22Rv1 (cell line): ENCODE measurements at regions not wholly inside any gene's neighbourhood (a gene's known extent, or its start where the extent isn't known, plus 50 kb on each side); places are given as distances from the start of the nearest gene placed in this dataset.

Experiments
- H3K27ac ChIP-seq: fragments of 450-650 bp; 2 replicates; pipeline ENCODE4 v1.5.1; 2017
- CTCF ChIP-seq: fragments of 450-650 bp; IDR thresholded peaks from 2 replicates; pipeline ENCODE4 v1.5.1; 2017; ENCODE audit warnings: mild to moderate bottlenecking
- ZFX ChIP-seq: fragments of 450-650 bp; IDR thresholded peaks from 2 replicates; pipeline ENCODE4 v1.6.1; 2017; ENCODE audit warnings: antibody characterized with exemption, borderline replicate concordance

DNA sequence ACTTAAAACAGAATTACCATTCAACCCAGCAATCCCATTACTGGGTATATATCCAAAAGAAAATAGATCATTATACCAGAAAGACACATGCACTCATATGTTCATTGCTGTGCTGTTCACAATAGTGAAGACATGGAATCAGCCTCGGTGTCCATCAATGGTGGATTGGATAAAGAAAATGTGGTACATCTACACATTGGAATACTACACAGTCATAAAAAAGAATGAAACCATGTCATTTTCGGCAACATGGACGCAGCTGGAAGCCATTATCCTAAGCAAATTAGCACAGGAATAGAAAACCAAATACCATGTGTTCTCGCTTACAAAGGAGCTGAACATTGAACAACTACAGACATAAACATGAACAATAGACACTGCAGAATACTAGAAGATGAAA is 244.8 kb upstream of the PROX1 start:
- TF ChIP-seq CTCF (no peak), ZFX (no peak)
- H3K27ac ChIP-seq, result no peak overlapping the region

DNA sequence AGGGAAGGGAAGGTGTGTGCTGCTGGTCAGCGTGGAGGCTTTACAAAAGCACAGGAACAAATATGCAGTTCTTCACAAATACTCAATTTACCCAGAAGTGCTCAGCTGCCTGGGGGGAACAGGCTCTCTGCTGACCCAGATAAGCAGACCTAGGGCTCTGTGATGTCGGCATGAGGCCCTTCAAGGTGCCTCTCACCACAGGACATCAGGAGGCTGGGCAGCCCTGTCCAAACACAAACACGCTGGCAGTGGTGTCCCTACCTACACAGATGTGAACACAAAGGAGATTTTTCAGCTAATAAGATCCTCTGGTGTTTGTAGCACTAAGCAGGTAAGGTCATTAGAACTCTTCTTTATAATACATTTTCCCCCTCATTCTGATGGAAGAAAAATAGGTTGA is 243.0 kb upstream of the PROX1 start:
- no peak for TF ChIP-seq ZFX
- no peak for TF ChIP-seq CTCF
- H3K27ac ChIP-seq, result no peak overlapping the region

DNA sequence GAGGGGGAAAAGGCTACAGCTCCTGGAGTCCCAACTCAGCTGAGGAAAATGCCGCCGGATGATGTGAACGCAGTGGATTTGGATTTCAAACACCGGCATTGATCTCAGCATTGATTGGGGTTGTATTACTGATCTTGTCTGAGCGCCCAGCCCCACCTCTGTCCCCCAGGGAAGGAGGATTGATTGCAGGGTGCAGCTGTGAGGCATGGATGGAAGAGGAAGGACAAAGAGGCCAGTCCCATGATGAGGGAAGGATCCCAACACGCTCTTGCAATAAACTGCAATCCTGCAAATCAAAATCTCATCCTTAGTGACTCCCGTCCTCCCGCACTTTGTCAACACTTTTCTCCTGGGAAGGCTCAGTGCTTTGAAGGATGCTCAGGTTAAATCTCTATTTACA is 242.3 kb upstream of the PROX1 start:
- TF ChIP-seq ZFX, result no peak
- no peak for TF ChIP-seq CTCF
- no peak overlapping the region for H3K27ac ChIP-seq

GRCh38 chr1:213749558-213749957 is 238.2 kb upstream of the PROX1 start:
- TF ChIP-seq ZFX (no peak), CTCF (no peak)
- no peak overlapping the region for H3K27ac ChIP-seq

- no peak overlapping the region for H3K27ac ChIP-seq
- TF ChIP-seq ZFX (no peak), CTCF (no peak)
These were observed 237.3 kb upstream of the PROX1 start for GRCh38 chr1:213750231-213751063.

- no peak for TF ChIP-seq ZFX
- no peak for TF ChIP-seq CTCF
These were observed 236.7 kb upstream of the PROX1 start for GRCh38 chr1:213751064-213751397.

DNA sequence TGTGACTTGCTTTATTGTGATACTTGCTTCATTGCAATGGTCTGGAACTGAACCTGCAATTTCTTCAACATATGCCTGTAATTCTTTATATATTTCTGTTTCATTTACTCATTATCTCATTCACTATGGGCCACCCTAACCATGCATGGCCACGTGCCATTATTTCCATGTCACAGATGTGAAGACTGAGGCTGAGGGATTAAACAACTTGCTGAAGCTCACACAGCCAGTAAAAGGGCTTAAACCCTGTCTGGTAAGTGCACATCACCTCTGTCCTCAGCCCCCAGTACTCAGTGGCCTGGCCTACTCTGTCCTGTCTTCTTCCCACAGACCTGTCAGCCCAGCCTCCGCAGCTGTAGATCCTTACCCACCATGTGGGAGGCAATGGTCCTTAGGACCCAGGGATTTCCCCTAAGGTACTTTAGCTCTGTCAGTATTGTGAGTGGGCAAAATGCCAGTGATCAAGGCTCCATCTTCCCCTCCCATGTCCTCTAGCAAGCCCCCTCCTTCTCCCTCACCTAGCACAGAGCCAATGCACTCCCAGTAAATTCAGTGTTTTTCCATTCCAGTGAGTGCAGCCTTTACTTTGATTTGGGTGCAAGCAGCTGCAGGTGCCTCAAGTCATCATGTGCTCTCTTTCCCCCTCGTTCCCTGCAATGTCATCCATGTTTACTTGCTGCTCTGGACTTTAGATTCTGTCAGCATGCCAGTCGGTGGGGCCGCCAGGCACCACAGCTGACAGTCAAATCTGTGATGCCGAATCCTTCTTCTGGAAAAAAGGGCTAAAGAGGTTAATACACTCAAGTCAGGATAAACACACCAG is 228.2 kb upstream of the PROX1 start:
- no peak overlapping the region for H3K27ac ChIP-seq
- no peak for TF ChIP-seq ZFX
- no peak for TF ChIP-seq CTCF

More at GRCh38 chr1:213751064-213751397, 236.7 kb upstream of the PROX1 start:
- no peak overlapping the region for H3K27ac ChIP-seq
